H9 (cell line): ENCODE measurements at regions not wholly inside any gene's neighbourhood (a gene's known extent, or its start where the extent isn't known, plus 50 kb on each side); places are given as distances from the start of the nearest gene placed in this dataset.

Experiments used
- DNase-seq: peaks from one replicate; pipeline ENCODE4 v3.0.0-alpha.2; 2017
- H2AFZ ChIP-seq: one replicate; pipeline ENCODE4 v1.6.1; 2013; ENCODE audit warnings: mild to moderate bottlenecking, low read length, control low read depth, moderate library complexity
- H2AK5ac ChIP-seq: 2 replicates; pipeline ENCODE4 v1.6.1; 2013; ENCODE audit warnings: low read length, control low read depth, mixed read lengths; ENCODE audit not compliant: insufficient read length
- H2BK120ac ChIP-seq: one replicate; pipeline ENCODE4 v1.6.1; 2013; ENCODE audit warnings: low read depth, mild to moderate bottlenecking, low read length, control low read depth, inconsistent platforms; ENCODE audit not compliant: poor library complexity, severe bottlenecking
- H2BK12ac ChIP-seq: 2 replicates; pipeline ENCODE4 v1.6.1; 2013; ENCODE audit warnings: low read length, control low read depth, mixed read lengths, low read depth; ENCODE audit not compliant: insufficient read length
- H2BK15ac ChIP-seq: 2 replicates; pipeline ENCODE4 v1.6.1; 2013; ENCODE audit warnings: low read depth, low read length, control low read depth
- H2BK20ac ChIP-seq: one replicate; pipeline ENCODE4 v1.6.1; 2013; ENCODE audit warnings: low read depth, mild to moderate bottlenecking, low read length, control low read depth, inconsistent platforms; ENCODE audit not compliant: poor library complexity, severe bottlenecking
- H2BK5ac ChIP-seq: 2 replicates; pipeline ENCODE4 v1.6.1; 2013; ENCODE audit warnings: low read length, control low read depth, mixed read lengths; ENCODE audit not compliant: insufficient read length
- H3K14ac ChIP-seq: 2 replicates; pipeline ENCODE4 v1.6.1; 2013; ENCODE audit warnings: low read length, control low read depth; ENCODE audit not compliant: insufficient read depth
- H3K18ac ChIP-seq: 2 replicates; pipeline ENCODE4 v1.6.1; 2013; ENCODE audit warnings: low read depth, mild to moderate bottlenecking, mixed read lengths, low read length, control low read depth; ENCODE audit not compliant: insufficient read length
- H3K23ac ChIP-seq: 2 replicates; pipeline ENCODE4 v1.6.1; 2013; ENCODE audit warnings: low read length, control low read depth, mixed read lengths, low read depth; ENCODE audit not compliant: insufficient read length
- H3K23me2 ChIP-seq: 2 replicates; pipeline ENCODE4 v1.6.1; 2013; ENCODE audit warnings: low read depth, mild to moderate bottlenecking, mixed read lengths, low read length, control low read depth; ENCODE audit not compliant: insufficient read length, poor library complexity, severe bottlenecking
- H3K27ac ChIP-seq: 2 replicates; pipeline ENCODE4 v1.5.1; 2013; ENCODE audit warnings: low read length, control low read depth, mixed read lengths, low read depth; ENCODE audit not compliant: insufficient read length
- H3K27me3 ChIP-seq: 2 replicates; pipeline ENCODE4 v1.6.1; 2013; ENCODE audit warnings: low read length, control low read depth, inconsistent platforms; ENCODE audit not compliant: insufficient read depth
- H3K4ac ChIP-seq: 2 replicates; pipeline ENCODE4 v1.6.1; 2013; ENCODE audit warnings: low read depth, mild to moderate bottlenecking, control low read depth, inconsistent platforms, low read length, moderate library complexity
- H3K4me1 ChIP-seq: 2 replicates; pipeline ENCODE4 v1.6.1; 2013; ENCODE audit warnings: low read length, control low read depth, inconsistent platforms; ENCODE audit not compliant: insufficient read depth
- H3K4me2 ChIP-seq: 2 replicates; pipeline ENCODE4 v1.6.1; 2013; ENCODE audit warnings: low read length, control low read depth, mixed read lengths; ENCODE audit not compliant: insufficient read length, insufficient read depth
- H3K56ac ChIP-seq: 2 replicates; pipeline ENCODE4 v1.6.1; 2013; ENCODE audit warnings: low read depth, mild to moderate bottlenecking, mixed read lengths, low read length, control low read depth; ENCODE audit not compliant: insufficient read length
- H3K79me1 ChIP-seq: 2 replicates; pipeline ENCODE4 v1.6.1; 2013; ENCODE audit warnings: low read depth, mild to moderate bottlenecking, moderate library complexity, low read length, control low read depth, inconsistent platforms; ENCODE audit not compliant: insufficient read depth, poor library complexity, severe bottlenecking
- H3K79me2 ChIP-seq: 2 replicates; pipeline ENCODE4 v1.6.1; 2013; ENCODE audit warnings: low read length, control low read depth, inconsistent platforms; ENCODE audit not compliant: insufficient read depth
- H3K9ac ChIP-seq: 2 replicates; pipeline ENCODE4 v1.6.1; 2013; ENCODE audit warnings: low read length, control low read depth, mixed read lengths; ENCODE audit not compliant: insufficient read length; ENCODE audit errors: extremely low read depth
- H3K9me3 ChIP-seq: one replicate; pipeline ENCODE4 v1.6.1; 2013; ENCODE audit warnings: low read depth, low read length, inconsistent platforms; ENCODE audit not compliant: control insufficient read depth
- H3T11ph ChIP-seq: one replicate; pipeline ENCODE4 v1.6.1; 2013; ENCODE audit warnings: mild to moderate bottlenecking, low read length, control low read depth, inconsistent platforms
- H4K20me1 ChIP-seq: one replicate; pipeline ENCODE4 v1.6.1; 2013; ENCODE audit not compliant: control insufficient read depth, insufficient read length, insufficient read depth
- H4K5ac ChIP-seq: 2 replicates; pipeline ENCODE4 v1.6.1; 2013; ENCODE audit warnings: low read depth, mild to moderate bottlenecking, mixed read lengths, low read length, control low read depth; ENCODE audit not compliant: insufficient read length
- H4K8ac ChIP-seq: replicated peaks from 2 replicates; pipeline ENCODE4 v1.6.1; 2013; ENCODE audit warnings: low read length, control low read depth, mixed read lengths, low read depth; ENCODE audit not compliant: insufficient read length
- H4K91ac ChIP-seq: 2 replicates; pipeline ENCODE4 v1.6.1; 2013; ENCODE audit warnings: low read depth, mild to moderate bottlenecking, moderate library complexity, mixed read lengths, low read length, control low read depth; ENCODE audit not compliant: insufficient read length
- H3K27ac Mint-ChIP-seq, 3 experiments: 2 replicates in 2 of 3; 3 replicates in 1 of 3; pipeline ENCODE4 v1.8.0; 2020 to 2021; ENCODE audit warnings: mixed read lengths in 3 of 3, mild to moderate bottlenecking in 1 of 3, moderate library complexity in 1 of 3
- H3K27me3 Mint-ChIP-seq: 2 replicates; pipeline ENCODE4 v1.8.0; 2021; ENCODE audit warnings: low read depth, mild to moderate bottlenecking, moderate library complexity, mixed read lengths
- H3K36me3 Mint-ChIP-seq, 3 experiments: 2 replicates in 2 of 3; 3 replicates in 1 of 3; pipeline ENCODE4 v1.8.0; 2020 to 2021; ENCODE audit warnings: low read depth in 3 of 3, mixed read lengths in 3 of 3; ENCODE audit not compliant: insufficient read depth in 1 of 3
- H3K4me1 Mint-ChIP-seq, 2 experiments: 2 replicates each; pipeline ENCODE4 v1.8.0; 2020; ENCODE audit warnings: mixed read lengths in 2 of 2
- H3K4me3 Mint-ChIP-seq, 2 experiments: 2 replicates in 1 of 2; 3 replicates in 1 of 2; pipeline ENCODE4 v1.8.0; 2020 to 2021; ENCODE audit warnings: mild to moderate bottlenecking in 2 of 2, mixed read lengths in 2 of 2, moderate library complexity in 1 of 2
- H3K9me3 Mint-ChIP-seq, 2 experiments: 2 replicates in 1 of 2; 3 replicates in 1 of 2; pipeline ENCODE4 v1.8.0; 2020; ENCODE audit warnings: mild to moderate bottlenecking in 2 of 2, mixed read lengths in 2 of 2, moderate library complexity in 1 of 2
- CTCF ChIP-seq: fragments of 200-600 bp; sonication (generic); conservative IDR thresholded peaks from 3 replicates; pipeline ENCODE4 v1.8.0; 2021; ENCODE audit warnings: antibody characterized with exemption, mild to moderate bottlenecking
- WGBS: extraction: QIAGEN DNeasy Blood & Tissue Kit; methylation state at CpG from one replicate; pipeline ENCODE4 v1.1.7; 2013; ENCODE audit warnings: missing lambda C conversion rate, low lambda C conversion rate, mixed read lengths; ENCODE audit not compliant: insufficient read length; ENCODE audit errors: extremely low coverage; 5-methylcytosine and 5-hydroxymethylcytosine counted together

GRCh38 chr1:81364088-81364487 lies 436.6 kb upstream of the ADGRL2 start:
- Histone ChIP-seq H3K4me2 (no peak overlapping the region), H4K20me1 (no peaks in the 10 kb centered on the region), H3K27me3 (no peaks in the 10 kb centered on the region), H3K4ac (no peak overlapping the region), H2BK12ac (no peak overlapping the region), H3K14ac (no peak overlapping the region), H2AK5ac (no peak overlapping the region), H3K9ac (no peak overlapping the region), H4K91ac (no peak overlapping the region), H3T11ph (no peak overlapping the region), H3K9me3 (no peaks in the 10 kb centered on the region), H3K79me1 (no peaks in the 10 kb centered on the region), H3K79me2 (no peaks in the 10 kb centered on the region), H2BK120ac (no peak overlapping the region), H2BK20ac (no peak overlapping the region), H3K27ac (no peak overlapping the region), H3K4me1 (no peaks in the 10 kb centered on the region; the same call in 1 of the 2 replicates), H2AFZ (no peak overlapping the region), H4K8ac (no peak overlapping the region), H4K5ac (no peak overlapping the region), H2BK5ac (no peak overlapping the region), H3K23me2 (no peaks in the 10 kb centered on the region), H3K56ac (no peak overlapping the region), H3K23ac (no peak overlapping the region), H3K18ac (no peak overlapping the region), H2BK15ac (no peak overlapping the region)
- H3K27ac Mint-ChIP-seq: no peak overlapping the region
- H3K36me3 Mint-ChIP-seq: peaks cover 0 to 9% (median 0%) of the 10 kb centered on the region in 3 experiments; a peak in 2 of 7 replicates
- H3K9me3 Mint-ChIP-seq: no peaks in the 10 kb centered on the region; a peak in 1 of 5 replicates
- DNase-seq: no peak
- H3K27me3 Mint-ChIP-seq: no peaks in the 10 kb centered on the region
- no peak for TF ChIP-seq CTCF
- H3K4me3 Mint-ChIP-seq: no peak overlapping the region
- WGBS: no CpG with 5 or more reads among the region's 1 CpG
- H3K4me1 Mint-ChIP-seq: peaks cover 4 to 6% of the 10 kb centered on the region in 2 experiments
